ENCODE measurements at regions not wholly inside any gene's neighbourhood (a gene's known extent, or its start where the extent isn't known, plus 50 kb on each side); places are given as distances from the start of the nearest gene placed in this dataset.

GRCh38 chr16:8026450-8026849, 563.9 kb downstream of the TMEM114 start:
- H3K27me3 ChIP-seq, result no peaks in the 10 kb centered on the region
- intact Hi-C loops (cut with DNase I), result no loop called here
- DNase-seq (ENCODE audit: extremely low spot score), result no peak
- no peaks in the 10 kb centered on the region for H3K36me3 ChIP-seq
- H3K4me1 ChIP-seq, result no peaks in the 10 kb centered on the region
- peaks cover 0 to 8% (median 5%) of the 10 kb centered on the region in 4 donors for H3K9me3 ChIP-seq
- TF ChIP-seq POLR2AphosphoS5 (IDR thresholded peaks at IDR 0.05) (no peak), CTCF (IDR thresholded peaks at IDR 0.05) (no peak), POLR2A (IDR thresholded peaks at IDR 0.05; ENCODE audit: low read depth) (no peak), EP300 (IDR thresholded peaks at IDR 0.05) (no peak)
- 57% methylated on average over 5 of the region's 5 CpGs for WGBS
- H3K4me3 ChIP-seq, result no peak overlapping the region
- no peak overlapping the region for H3K27ac ChIP-seq (replicated peaks in 1 of 4)

GRCh38 chr16:8023326-8023725, 567.0 kb downstream of the TMEM114 start:
- Histone ChIP-seq H3K4me3 (no peak overlapping the region), H3K27ac (replicated peaks in 1 of 4) (no peak overlapping the region), H3K27me3 (no peaks in the 10 kb centered on the region), H3K9me3 (peaks cover 0 to 4% (median 0%) of the 10 kb centered on the region in 4 donors), H3K36me3 (no peaks in the 10 kb centered on the region), H3K4me1 (no peaks in the 10 kb centered on the region)
- TF ChIP-seq POLR2A (IDR thresholded peaks at IDR 0.05; ENCODE audit: low read depth), result no peak
- TF ChIP-seq CTCF (IDR thresholded peaks at IDR 0.05), result no peak
- no peak for TF ChIP-seq POLR2AphosphoS5 (IDR thresholded peaks at IDR 0.05)
- TF ChIP-seq EP300 (IDR thresholded peaks at IDR 0.05), result no peak
- WGBS, result 64% methylated on average over 3 of the region's 3 CpGs
- DNase-seq (ENCODE audit: extremely low spot score), result no peak
- intact Hi-C loops (cut with DNase I), result no loop called here

GRCh38 chr16:8005096-8005860, 585.0 kb downstream of the TMEM114 start:
- H3K27ac ChIP-seq (replicated peaks in 1 of 4), result no peak overlapping the region
- TF ChIP-seq POLR2A (IDR thresholded peaks at IDR 0.05; ENCODE audit: low read depth), result no peak
- no peak for TF ChIP-seq CTCF (IDR thresholded peaks at IDR 0.05)
- peaks cover 0 to 6% (median 2%) of the 10 kb centered on the region in 4 donors for H3K9me3 ChIP-seq
- no peaks in the 10 kb centered on the region for H3K27me3 ChIP-seq
- peak; percentile 31 for DNase-seq (ENCODE audit: extremely low spot score)
- 57% methylated on average over 10 of the region's 10 CpGs for WGBS
- intact Hi-C loops (cut with DNase I), result no loop called here
- no peaks in the 10 kb centered on the region for H3K36me3 ChIP-seq
- H3K4me3 ChIP-seq, result no peak overlapping the region
- H3K4me1 ChIP-seq, result no peaks in the 10 kb centered on the region

- no peaks in the 10 kb centered on the region for H3K27me3 ChIP-seq
- H3K27ac ChIP-seq (replicated peaks in 1 of 4), result no peak overlapping the region
- H3K4me1 ChIP-seq, result no peaks in the 10 kb centered on the region
- H3K9me3 ChIP-seq, result no peaks in the 10 kb centered on the region
- H3K36me3 ChIP-seq, result no peaks in the 10 kb centered on the region
- no peak overlapping the region for H3K4me3 ChIP-seq
- TF ChIP-seq POLR2A (IDR thresholded peaks at IDR 0.05; ENCODE audit: low read depth) (no peak), CTCF (IDR thresholded peaks at IDR 0.05) (no peak), EP300 (IDR thresholded peaks at IDR 0.05) (no peak), POLR2AphosphoS5 (IDR thresholded peaks at IDR 0.05) (no peak)
- WGBS, result 82% methylated on average over 11 of the region's 11 CpGs
- intact Hi-C loops (cut with DNase I), result no loop called here
- DNase-seq (ENCODE audit: extremely low spot score), result peak; percentile 74
These were observed 591.4 kb downstream of the TMEM114 start for GRCh38 chr16:7998789-7999453.

Data from esophagus muscularis mucosa (tissue), 4 donors.